ENCODE measurements at regions not wholly inside any gene's neighbourhood (a gene's known extent, or its start where the extent isn't known, plus 50 kb on each side); places are given as distances from the start of the nearest gene placed in this dataset.

GRCh38 chr5:88428633-88429032 is 160.0 kb upstream of the TMEM161B start:
- 34 to 62% methylated on average over 1 of the region's 1 CpG for WGBS, 2 donors
- no peak for TF ChIP-seq CTCF (IDR thresholded peaks at IDR 0.05)
- no peak for TF ChIP-seq EP300 (IDR thresholded peaks at IDR 0.05)
- TF ChIP-seq POLR2A (IDR thresholded peaks at IDR 0.05), result no peak
- no peak for TF ChIP-seq POLR2AphosphoS5 (IDR thresholded peaks at IDR 0.05)

DNA sequence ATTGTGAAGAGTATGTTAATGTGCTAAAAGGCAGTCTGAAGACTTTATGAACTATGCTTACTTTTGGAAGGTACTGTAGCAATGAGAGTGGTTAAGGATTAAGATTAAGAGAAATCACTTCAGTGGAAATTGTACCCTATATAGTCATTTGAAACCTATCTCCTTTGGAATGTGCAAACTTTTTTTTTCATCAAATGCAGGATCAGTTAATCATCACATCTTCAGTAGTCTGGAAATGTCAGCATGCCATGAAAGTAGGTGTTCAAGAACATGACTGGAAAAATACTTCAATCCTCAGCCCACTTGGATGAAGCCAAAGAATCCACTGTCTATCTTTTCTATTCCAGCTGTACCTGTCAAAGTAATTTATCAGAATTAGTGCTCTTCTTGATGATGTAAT is 157.8 kb upstream of the TMEM161B start:
- H3K36me3 ChIP-seq, result no peaks in the 10 kb centered on the region
- H3K27me3 ChIP-seq, result no peaks in the 10 kb centered on the region
- no peak overlapping the region for H3K27ac ChIP-seq
- peaks cover 0 to 3% (median 0%) of the 10 kb centered on the region in 4 donors for H3K9me3 ChIP-seq
- no peak for TF ChIP-seq EP300 (IDR thresholded peaks at IDR 0.05)
- TF ChIP-seq POLR2AphosphoS5 (IDR thresholded peaks at IDR 0.05), result no peak
- no peak for TF ChIP-seq POLR2A (IDR thresholded peaks at IDR 0.05)
- TF ChIP-seq CTCF (IDR thresholded peaks at IDR 0.05), result no peak
- no peak for DNase-seq
- H3K4me1 ChIP-seq, result no peaks in the 10 kb centered on the region
- intact Hi-C loops (cut with DNase I), result no loop called here
- no peak overlapping the region for H3K4me3 ChIP-seq

More at GRCh38 chr5:88428633-88429032, 160.0 kb upstream of the TMEM161B start:
- Histone ChIP-seq H3K9me3 (peaks cover 0 to 3% (median 0%) of the 10 kb centered on the region in 4 donors), H3K36me3 (no peaks in the 10 kb centered on the region), H3K27me3 (no peaks in the 10 kb centered on the region), H3K27ac (no peak overlapping the region), H3K4me1 (no peaks in the 10 kb centered on the region), H3K4me3 (no peak overlapping the region)
- DNase-seq, result no peak
- intact Hi-C loops (cut with DNase I), result no loop called here

- intact Hi-C loops (cut with DNase I), result no loop called here
- WGBS, 2 donors, result 94 to 97% methylated on average over 1 of the region's 1 CpG
- TF ChIP-seq EP300 (IDR thresholded peaks at IDR 0.05) (no peak), CTCF (IDR thresholded peaks at IDR 0.05) (no peak), POLR2A (IDR thresholded peaks at IDR 0.05) (no peak), POLR2AphosphoS5 (IDR thresholded peaks at IDR 0.05) (no peak)
These were observed 156.5 kb upstream of the TMEM161B start for GRCh38 chr5:88425124-88425523.

DNA sequence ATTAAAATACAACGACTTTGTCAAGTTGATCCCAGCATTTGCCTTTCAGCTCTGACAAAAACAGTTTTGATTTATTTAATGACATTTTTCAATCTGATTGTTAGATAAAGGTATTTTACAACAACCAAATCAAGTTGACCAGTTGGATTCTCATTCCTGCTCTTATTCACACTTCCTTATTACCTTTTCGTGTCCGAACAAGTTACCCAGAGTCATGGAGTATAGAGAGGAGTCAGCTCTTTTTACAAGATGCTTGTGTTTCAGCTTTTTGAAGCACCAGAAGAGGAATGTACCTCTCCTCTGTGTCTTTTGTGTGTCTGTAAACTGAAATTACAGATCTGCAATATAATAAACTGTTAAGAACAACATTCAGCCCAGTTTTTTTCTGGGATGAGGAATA is 151.3 kb upstream of the TMEM161B start:
- WGBS, 2 donors, result 49 to 77% methylated on average over 3 of the region's 3 CpGs
- Histone ChIP-seq H3K4me3 (no peak overlapping the region), H3K36me3 (no peaks in the 10 kb centered on the region), H3K4me1 (no peaks in the 10 kb centered on the region), H3K27ac (no peak overlapping the region), H3K27me3 (no peaks in the 10 kb centered on the region), H3K9me3 (no peaks in the 10 kb centered on the region)
- no peak for DNase-seq
- no peak for TF ChIP-seq POLR2AphosphoS5 (IDR thresholded peaks at IDR 0.05)
- no peak for TF ChIP-seq CTCF (IDR thresholded peaks at IDR 0.05)
- TF ChIP-seq POLR2A (IDR thresholded peaks at IDR 0.05), result no peak
- TF ChIP-seq EP300 (IDR thresholded peaks at IDR 0.05), result no peak
- intact Hi-C loops (cut with DNase I), result no loop called here

More at GRCh38 chr5:88425124-88425523, 156.5 kb upstream of the TMEM161B start:
- no peaks in the 10 kb centered on the region for H3K4me1 ChIP-seq
- no peak overlapping the region for H3K4me3 ChIP-seq
- no peak overlapping the region for H3K27ac ChIP-seq
- H3K36me3 ChIP-seq, result no peaks in the 10 kb centered on the region
- H3K27me3 ChIP-seq, result no peaks in the 10 kb centered on the region
- no peak for DNase-seq
- H3K9me3 ChIP-seq, result peaks cover 0 to 3% (median 0%) of the 10 kb centered on the region in 4 donors

DNA sequence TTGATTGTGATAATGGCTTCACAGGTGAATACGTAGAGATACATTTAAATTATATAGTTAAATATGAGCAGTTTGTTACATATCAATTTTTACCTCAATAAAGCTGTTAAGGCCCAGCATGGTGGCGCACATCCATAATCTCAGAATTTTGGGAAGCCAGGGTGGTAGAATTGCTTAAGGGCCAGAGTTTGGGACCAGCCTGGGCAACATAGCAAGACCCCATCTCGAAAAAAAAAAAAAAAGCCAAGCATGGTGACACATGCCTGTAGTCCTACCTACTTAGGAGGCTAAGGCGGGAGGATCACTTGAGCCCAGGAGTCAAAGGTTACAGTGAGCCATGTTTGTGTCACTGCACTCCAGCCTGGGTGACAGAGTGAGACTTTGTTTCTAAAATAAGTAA is 138.7 kb upstream of the TMEM161B start:
- no peak for TF ChIP-seq EP300 (IDR thresholded peaks at IDR 0.05)
- intact Hi-C loops (cut with DNase I), result no loop called here
- Histone ChIP-seq H3K27me3 (no peaks in the 10 kb centered on the region), H3K27ac (no peak overlapping the region), H3K4me3 (no peak overlapping the region), H3K4me1 (no peaks in the 10 kb centered on the region), H3K36me3 (no peaks in the 10 kb centered on the region), H3K9me3 (no peaks in the 10 kb centered on the region)
- no peak for DNase-seq
- 82 to 90% methylated on average over 4 of the region's 4 CpGs for WGBS, 2 donors

Measured in sigmoid colon (tissue), 6 donors.